ENCODE measurements at regions not wholly inside any gene's neighbourhood (a gene's known extent, or its start where the extent isn't known, plus 50 kb on each side); places are given as distances from the start of the nearest gene placed in this dataset.

DNA sequence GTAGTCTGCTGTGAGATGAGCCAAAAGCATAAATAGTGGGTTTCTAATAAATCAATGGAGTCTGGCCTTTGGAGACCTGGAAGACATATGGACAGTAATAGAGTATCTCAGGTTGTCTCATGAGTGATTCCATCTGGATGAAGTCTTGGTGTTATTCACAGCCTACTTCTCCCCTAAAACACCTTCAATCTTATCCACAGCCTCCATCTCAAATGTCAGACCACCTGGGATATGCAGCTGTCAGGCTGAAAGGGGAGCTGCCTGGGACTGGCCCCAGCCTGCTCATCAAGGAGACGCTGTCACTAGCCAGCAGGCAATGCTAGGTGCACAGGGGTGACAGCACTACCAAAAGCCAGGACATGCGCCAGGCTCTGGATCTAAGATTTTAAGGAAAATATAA is 684.0 kb upstream of the ZEB2 start:
- TF ChIP-seq, protein P1, sequence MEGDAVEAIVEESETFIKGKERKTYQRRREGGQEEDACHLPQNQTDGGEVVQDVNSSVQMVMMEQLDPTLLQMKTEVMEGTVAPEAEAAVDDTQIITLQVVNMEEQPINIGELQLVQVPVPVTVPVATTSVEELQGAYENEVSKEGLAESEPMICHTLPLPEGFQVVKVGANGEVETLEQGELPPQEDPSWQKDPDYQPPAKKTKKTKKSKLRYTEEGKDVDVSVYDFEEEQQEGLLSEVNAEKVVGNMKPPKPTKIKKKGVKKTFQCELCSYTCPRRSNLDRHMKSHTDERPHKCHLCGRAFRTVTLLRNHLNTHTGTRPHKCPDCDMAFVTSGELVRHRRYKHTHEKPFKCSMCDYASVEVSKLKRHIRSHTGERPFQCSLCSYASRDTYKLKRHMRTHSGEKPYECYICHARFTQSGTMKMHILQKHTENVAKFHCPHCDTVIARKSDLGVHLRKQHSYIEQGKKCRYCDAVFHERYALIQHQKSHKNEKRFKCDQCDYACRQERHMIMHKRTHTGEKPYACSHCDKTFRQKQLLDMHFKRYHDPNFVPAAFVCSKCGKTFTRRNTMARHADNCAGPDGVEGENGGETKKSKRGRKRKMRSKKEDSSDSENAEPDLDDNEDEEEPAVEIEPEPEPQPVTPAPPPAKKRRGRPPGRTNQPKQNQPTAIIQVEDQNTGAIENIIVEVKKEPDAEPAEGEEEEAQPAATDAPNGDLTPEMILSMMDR (IDR thresholded peaks at IDR 0.05; ENCODE audit: low read depth, low read length, missing control alignments): no peak
- no peak overlapping the region for H3K4me3 ChIP-seq (ENCODE audit: low read depth, low read length)
- no peak for DNase-seq (ENCODE audit: low read depth)

DNA sequence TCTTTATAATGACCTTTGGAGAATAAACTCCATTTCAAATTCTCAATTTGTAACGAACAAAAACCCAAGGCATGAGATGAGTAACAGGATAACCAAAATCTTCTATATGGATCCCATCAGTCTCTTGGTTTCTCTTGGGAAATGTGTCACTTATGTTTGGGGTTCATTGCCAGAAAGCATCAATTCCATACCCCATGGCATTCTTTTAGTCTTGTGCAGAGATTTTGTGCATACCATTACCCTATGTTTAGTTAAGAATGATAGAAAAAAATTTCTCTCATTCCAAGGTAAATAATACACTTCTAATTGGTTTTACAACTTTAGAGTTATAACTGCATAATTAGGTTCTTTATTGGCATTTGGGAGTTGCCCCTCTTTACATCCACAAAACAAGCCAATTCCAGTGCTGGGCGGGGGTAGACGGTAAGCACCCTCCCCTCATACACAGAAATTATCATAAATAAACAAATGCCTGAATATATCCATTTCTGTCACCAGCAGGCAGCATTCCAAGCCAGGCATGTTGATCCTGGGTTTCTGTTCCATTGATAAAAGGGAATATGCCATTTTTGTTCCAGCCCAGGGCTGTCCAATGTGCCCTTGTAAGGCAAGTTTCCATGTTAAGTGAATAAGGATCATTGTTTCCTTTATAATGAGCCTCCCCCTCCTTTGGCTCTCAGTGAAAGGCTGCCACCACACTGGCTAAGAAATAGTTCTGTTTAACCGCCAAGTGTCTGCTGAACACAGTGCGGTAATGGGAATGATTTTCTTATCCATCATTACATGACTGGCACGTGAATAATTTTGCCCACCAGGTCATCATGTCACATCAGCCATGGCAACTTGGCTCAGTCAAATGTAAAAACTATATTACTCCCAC is 680.1 kb upstream of the ZEB2 start:
- no peak for DNase-seq (ENCODE audit: low read depth)
- TF ChIP-seq, protein P1 (IDR thresholded peaks at IDR 0.05; ENCODE audit: low read depth, low read length, missing control alignments): no peak
- H3K4me3 ChIP-seq (ENCODE audit: low read depth, low read length): no peak overlapping the region

DNA sequence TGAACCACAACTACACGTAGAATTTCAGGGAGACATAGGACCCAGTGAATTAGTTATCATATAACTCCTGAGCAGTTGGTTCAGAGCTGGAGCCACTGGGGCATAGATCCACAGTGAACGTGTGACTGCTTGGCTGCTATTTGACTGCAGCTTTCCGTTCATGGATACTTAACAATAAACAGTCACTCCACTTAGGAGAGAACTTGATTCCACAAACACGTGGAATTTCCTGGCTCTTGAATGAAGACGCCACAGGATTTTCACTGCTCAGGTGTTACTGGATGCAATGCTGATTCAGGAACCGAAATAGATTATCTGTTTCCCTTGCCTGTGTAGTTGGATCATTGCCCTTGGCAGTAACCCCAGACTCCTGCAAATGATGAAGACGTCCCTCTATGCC is 679.1 kb upstream of the ZEB2 start:
- TF ChIP-seq, protein P1 (IDR thresholded peaks at IDR 0.05; ENCODE audit: low read depth, low read length, missing control alignments): no peak
- no peak for DNase-seq (ENCODE audit: low read depth)
- H3K4me3 ChIP-seq (ENCODE audit: low read depth, low read length): no peak overlapping the region

DNA sequence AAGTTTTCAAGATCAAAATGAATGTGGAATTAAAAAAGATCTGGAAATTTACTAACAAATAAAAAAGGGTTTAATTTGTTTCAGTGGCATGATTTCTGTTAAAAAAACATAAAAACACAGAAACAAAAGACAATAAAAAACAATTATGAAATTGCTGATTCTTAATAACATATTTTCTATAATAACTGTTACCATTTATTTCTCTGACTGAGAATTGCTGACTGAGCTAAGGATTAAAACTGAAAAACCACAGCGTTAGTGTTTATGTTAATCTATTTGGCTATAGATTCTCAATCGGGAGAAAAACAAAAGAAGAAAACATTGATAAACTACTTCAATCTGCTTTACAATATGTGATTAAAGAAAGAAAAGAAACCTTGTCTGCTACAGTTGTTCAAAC is 678.6 kb upstream of the ZEB2 start:
- TF ChIP-seq, protein P1 (IDR thresholded peaks at IDR 0.05; ENCODE audit: low read depth, low read length, missing control alignments): no peak
- no peak for DNase-seq (ENCODE audit: low read depth)
- H3K4me3 ChIP-seq (ENCODE audit: low read depth, low read length): no peak overlapping the region

DNA sequence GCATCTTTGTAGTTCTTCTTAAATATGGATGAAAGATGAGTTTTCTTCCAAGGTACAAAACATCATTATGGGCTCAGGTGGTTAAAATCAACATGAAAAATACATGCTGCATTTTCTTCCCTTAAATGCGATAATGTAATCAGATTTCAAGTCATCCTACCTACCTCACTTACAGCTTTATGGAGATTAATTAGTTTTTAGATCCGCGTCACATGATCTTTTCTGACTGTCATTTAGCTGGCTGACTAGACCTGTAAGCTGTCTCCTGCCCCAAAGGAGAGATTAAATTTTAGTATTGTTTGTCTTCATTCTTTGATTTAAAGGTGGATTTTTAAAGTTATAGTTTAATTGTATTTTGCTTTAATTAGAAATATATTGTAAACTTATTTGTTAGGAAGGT is 678.0 kb upstream of the ZEB2 start:
- no peak for DNase-seq (ENCODE audit: low read depth)
- no peak overlapping the region for H3K4me3 ChIP-seq (ENCODE audit: low read depth, low read length)
- TF ChIP-seq, protein P1 (IDR thresholded peaks at IDR 0.05; ENCODE audit: low read depth, low read length, missing control alignments): no peak

DNA sequence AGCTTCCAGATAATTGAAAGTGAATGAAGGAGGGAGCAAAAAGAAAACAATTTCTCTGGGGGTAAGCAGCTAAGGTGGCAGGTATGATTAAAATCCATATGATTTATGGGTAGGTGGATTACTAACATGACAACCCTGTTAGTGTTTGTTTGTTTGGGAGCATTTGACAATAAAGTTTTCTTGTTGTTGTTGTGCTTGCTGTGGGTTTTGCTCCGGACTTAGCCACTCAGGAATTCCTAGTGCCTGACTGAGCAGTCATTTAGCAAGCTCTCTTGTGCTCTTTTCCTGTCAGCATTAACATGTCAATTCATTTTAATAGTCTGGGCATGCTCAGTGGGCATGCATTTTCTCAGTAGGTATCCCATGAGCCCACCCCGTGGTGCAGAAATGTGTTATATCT is 674.8 kb upstream of the ZEB2 start:
- no peak overlapping the region for H3K4me3 ChIP-seq (ENCODE audit: low read depth, low read length)
- TF ChIP-seq, protein P1 (IDR thresholded peaks at IDR 0.05; ENCODE audit: low read depth, low read length, missing control alignments): no peak

More for the DNA sequence above, 674.8 kb upstream of the ZEB2 start:
- no peak for DNase-seq (ENCODE audit: low read depth)

All from GM12864 (cell line).